OCI-LY3 (cell line): ENCODE measurements at regions not wholly inside any gene's neighbourhood (a gene's known extent, or its start where the extent isn't known, plus 50 kb on each side); places are given as distances from the start of the nearest gene placed in this dataset.

Experiments
- EZH2phosphoT487 ChIP-seq: fragments of 200-600 bp; shearing (Covaris generic); IDR thresholded peaks from 2 replicates; pipeline ENCODE4 v1.6.1; 2018; ENCODE audit warnings: antibody characterized with exemption, mixed run types, low read depth
- TF ChIP-seq, protein P1 (sequence below): fragments of 200-600, 300-600 bp; sonication (generic); IDR thresholded peaks from 2 replicates; pipeline ENCODE4 v1.5.1; 2014; ENCODE audit warnings: antibody characterized with exemption, low read length, low read depth

GRCh38 chr3:43907508-43907858 lies 216.7 kb downstream of the ABHD5 start:
- TF ChIP-seq, protein P1, sequence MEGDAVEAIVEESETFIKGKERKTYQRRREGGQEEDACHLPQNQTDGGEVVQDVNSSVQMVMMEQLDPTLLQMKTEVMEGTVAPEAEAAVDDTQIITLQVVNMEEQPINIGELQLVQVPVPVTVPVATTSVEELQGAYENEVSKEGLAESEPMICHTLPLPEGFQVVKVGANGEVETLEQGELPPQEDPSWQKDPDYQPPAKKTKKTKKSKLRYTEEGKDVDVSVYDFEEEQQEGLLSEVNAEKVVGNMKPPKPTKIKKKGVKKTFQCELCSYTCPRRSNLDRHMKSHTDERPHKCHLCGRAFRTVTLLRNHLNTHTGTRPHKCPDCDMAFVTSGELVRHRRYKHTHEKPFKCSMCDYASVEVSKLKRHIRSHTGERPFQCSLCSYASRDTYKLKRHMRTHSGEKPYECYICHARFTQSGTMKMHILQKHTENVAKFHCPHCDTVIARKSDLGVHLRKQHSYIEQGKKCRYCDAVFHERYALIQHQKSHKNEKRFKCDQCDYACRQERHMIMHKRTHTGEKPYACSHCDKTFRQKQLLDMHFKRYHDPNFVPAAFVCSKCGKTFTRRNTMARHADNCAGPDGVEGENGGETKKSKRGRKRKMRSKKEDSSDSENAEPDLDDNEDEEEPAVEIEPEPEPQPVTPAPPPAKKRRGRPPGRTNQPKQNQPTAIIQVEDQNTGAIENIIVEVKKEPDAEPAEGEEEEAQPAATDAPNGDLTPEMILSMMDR = no peak
- no peak for TF ChIP-seq EZH2phosphoT487
